ACHN (cell line): ENCODE measurements at regions not wholly inside any gene's neighbourhood (a gene's known extent, or its start where the extent isn't known, plus 50 kb on each side); places are given as distances from the start of the nearest gene placed in this dataset.
A peak's percentile ranks its signal among the peaks of the same experiment; 100 is the strongest.

Experiments used
- DNase-seq: peaks from one replicate; pipeline ENCODE4 v3.0.0-alpha.2; 2015
- in situ Hi-C: cut with HindIII; loops from 2 replicates; pipeline ENCODE4 v1.10.0; 2017; ENCODE audit warnings: low sequenced_read_pairs, low pct_ligation_motif_present, low pct_unique_long_range_greater_than_20kb

GRCh38 chr2:188645986-188646385 lies 328.2 kb upstream of the COL3A1 start:
- in situ Hi-C loops: no loop called here
- DNase-seq: no peak

GRCh38 chr2:188647430-188648070 lies 326.6 kb upstream of the COL3A1 start:
- no peak for DNase-seq
- in situ Hi-C loops: no loop called here

GRCh38 chr2:188659656-188660406 lies 314.3 kb upstream of the COL3A1 start:
- in situ Hi-C loops: no loop called here
- peak; percentile 30 for DNase-seq

- in situ Hi-C loops: no loop called here
- DNase-seq: no peak
These were observed 310.9 kb upstream of the COL3A1 start for GRCh38 chr2:188663301-188663700.

GRCh38 chr2:188664416-188664815 lies 309.8 kb upstream of the COL3A1 start:
- in situ Hi-C loops: no loop called here
- no peak for DNase-seq

GRCh38 chr2:188664951-188665595 lies 309.1 kb upstream of the COL3A1 start:
- in situ Hi-C loops: no loop called here
- no peak for DNase-seq

GRCh38 chr2:188665727-188666304 lies 308.4 kb upstream of the COL3A1 start:
- in situ Hi-C loops: no loop called here
- no peak for DNase-seq

- DNase-seq: no peak
- in situ Hi-C loops: no loop called here
These were observed 307.7 kb upstream of the COL3A1 start for GRCh38 chr2:188666503-188666902.

- in situ Hi-C loops: no loop called here
These were observed 306.0 kb upstream of the COL3A1 start for GRCh38 chr2:188668017-188668680.

GRCh38 chr2:188675391-188676009 lies 298.7 kb upstream of the COL3A1 start:
- peak; percentile 13 for DNase-seq
- in situ Hi-C loops: no loop called here

More at GRCh38 chr2:188668017-188668680, 306.0 kb upstream of the COL3A1 start:
- DNase-seq: peak; percentile 25

- DNase-seq: no peak
- in situ Hi-C loops: no loop called here
These were observed 298.2 kb upstream of the COL3A1 start for GRCh38 chr2:188676010-188676400.

GRCh38 chr2:188677142-188677541 lies 297.0 kb upstream of the COL3A1 start:
- in situ Hi-C loops: no loop called here
- DNase-seq: no peak

- in situ Hi-C loops: no loop called here
These were observed 295.3 kb upstream of the COL3A1 start for GRCh38 chr2:188678882-188679281.

GRCh38 chr2:188682838-188683237 lies 291.3 kb upstream of the COL3A1 start:
- no peak for DNase-seq
- in situ Hi-C loops: no loop called here

More at GRCh38 chr2:188678882-188679281, 295.3 kb upstream of the COL3A1 start:
- no peak for DNase-seq

GRCh38 chr2:188684795-188685194 lies 289.4 kb upstream of the COL3A1 start:
- in situ Hi-C loops: no loop called here
- DNase-seq: no peak

GRCh38 chr2:188693111-188693510 lies 281.1 kb upstream of the COL3A1 start:
- no peak for DNase-seq
- in situ Hi-C loops: no loop called here

GRCh38 chr2:188693771-188694170 lies 280.4 kb upstream of the COL3A1 start:
- in situ Hi-C loops: no loop called here
- no peak for DNase-seq

- peak; percentile 42 for DNase-seq
- in situ Hi-C loops: no loop called here
These were observed 278.2 kb upstream of the COL3A1 start for GRCh38 chr2:188695953-188696352.
